Retinal pigment epithelial cell (primary cell): ENCODE measurements at regions not wholly inside any gene's neighbourhood (a gene's known extent, or its start where the extent isn't known, plus 50 kb on each side); places are given as distances from the start of the nearest gene placed in this dataset.
"Not testable (repeated sequence)": the region's sequence is repeated elsewhere in the genome, so short reads cannot be mapped to it uniquely, and the experiment has no call there.

Source experiments
- DNase-seq: peaks from one replicate; pipeline ENCODE4 v3.0.0-alpha.2; 2010; ENCODE audit warnings: low read depth
- H3K4me3 ChIP-seq: 2 replicates; pipeline ENCODE4 v1.5.1; 2011; ENCODE audit warnings: mild to moderate bottlenecking, low read length, control low read depth, moderate library complexity
- CTCF ChIP-seq: conservative IDR thresholded peaks from 2 replicates; pipeline ENCODE4 v1.5.1; 2011; ENCODE audit warnings: low read depth, low read length, control low read depth, inconsistent platforms

GRCh38 chr6:14770040-14770439 lies 475.8 kb upstream of the JARID2 start:
- no peak overlapping the region for H3K4me3 ChIP-seq
- DNase-seq = no peak
- no peak for TF ChIP-seq CTCF

- DNase-seq = no peak
- TF ChIP-seq CTCF = no peak
- H3K4me3 ChIP-seq = no peak overlapping the region
Observed at GRCh38 chr6:14770572-14770971, 475.3 kb upstream of the JARID2 start.

GRCh38 chr6:14771016-14771415 lies 474.9 kb upstream of the JARID2 start:
- DNase-seq = no peak
- H3K4me3 ChIP-seq = no peak overlapping the region
- TF ChIP-seq CTCF = no peak

- no peak overlapping the region for H3K4me3 ChIP-seq
- TF ChIP-seq CTCF = no peak
- DNase-seq = no peak
Observed at GRCh38 chr6:14772188-14772587, 473.7 kb upstream of the JARID2 start.

- no peak for TF ChIP-seq CTCF
- no peak for DNase-seq
- no peak overlapping the region for H3K4me3 ChIP-seq
Observed at GRCh38 chr6:14775528-14775927, 470.3 kb upstream of the JARID2 start.

GRCh38 chr6:14776307-14776706 lies 469.6 kb upstream of the JARID2 start:
- TF ChIP-seq CTCF = no peak
- H3K4me3 ChIP-seq = no peak overlapping the region
- no peak for DNase-seq

GRCh38 chr6:14781772-14782525 lies 463.9 kb upstream of the JARID2 start:
- DNase-seq = no peak
- H3K4me3 ChIP-seq = no peak overlapping the region
- no peak for TF ChIP-seq CTCF

GRCh38 chr6:14782921-14783464 lies 462.9 kb upstream of the JARID2 start:
- not testable (repeated sequence) for H3K4me3 ChIP-seq, DNase-seq
